ENCODE measurements at regions not wholly inside any gene's neighbourhood (a gene's known extent, or its start where the extent isn't known, plus 50 kb on each side); places are given as distances from the start of the nearest gene placed in this dataset.
A peak's percentile ranks its signal among the peaks of the same experiment; 100 is the strongest.
"Not testable (repeated sequence)": the region's sequence is repeated elsewhere in the genome, so short reads cannot be mapped to it uniquely, and the experiment has no call there.

GRCh38 chr3:30539206-30539605 is 67.2 kb upstream of the TGFBR2 start:
- no peak for DNase-seq

GRCh38 chr3:30539772-30540171 is 66.6 kb upstream of the TGFBR2 start:
- DNase-seq = no peak

- DNase-seq = not testable (repeated sequence)
Observed at GRCh38 chr3:30541156-30541555, 65.2 kb upstream of the TGFBR2 start.

- DNase-seq = no peak
Observed at GRCh38 chr3:30542897-30543296, 63.5 kb upstream of the TGFBR2 start.

GRCh38 chr3:30544812-30545211 is 61.6 kb upstream of the TGFBR2 start:
- no peak for DNase-seq

- no peak for DNase-seq
Observed at GRCh38 chr3:30546934-30547333, 59.5 kb upstream of the TGFBR2 start.

GRCh38 chr3:30547716-30548115 is 58.7 kb upstream of the TGFBR2 start:
- DNase-seq = no peak

- DNase-seq = no peak
Observed at GRCh38 chr3:30548600-30548999, 57.8 kb upstream of the TGFBR2 start.

- peak; percentile 3 to 24 for DNase-seq
Observed at GRCh38 chr3:30549600-30549999, 56.8 kb upstream of the TGFBR2 start.

GRCh38 chr3:30550246-30550645 is 56.2 kb upstream of the TGFBR2 start:
- DNase-seq = no peak

- no peak for DNase-seq
Observed at GRCh38 chr3:30551266-30551665, 55.1 kb upstream of the TGFBR2 start.

- DNase-seq = no peak
Observed at GRCh38 chr3:30551927-30552326, 54.5 kb upstream of the TGFBR2 start.

GRCh38 chr3:30553641-30554316 is 52.6 kb upstream of the TGFBR2 start:
- DNase-seq = no peak

GRCh38 chr3:30554317-30554690 is 52.1 kb upstream of the TGFBR2 start:
- no peak for DNase-seq

GRCh38 chr3:30555968-30556367 is 50.4 kb upstream of the TGFBR2 start:
- DNase-seq = no peak

Measured in NCI-H2081 (cell line).